ENCODE measurements at regions not wholly inside any gene's neighbourhood (a gene's known extent, or its start where the extent isn't known, plus 50 kb on each side); places are given as distances from the start of the nearest gene placed in this dataset.

GRCh38 chr6:113731541-113731940, 125.6 kb upstream of the MARCKS start:
- no peak for TF ChIP-seq CTCF (conservative IDR thresholded peaks at IDR 0.05; ENCODE audit: low read depth, low read length)
- DNase-seq (ENCODE audit: low read depth), result no peak
- no peak overlapping the region for H3K4me3 ChIP-seq (ENCODE audit: low read length)

- DNase-seq (ENCODE audit: low read depth), result peak; percentile 23
- H3K4me3 ChIP-seq (ENCODE audit: low read length), result no peak overlapping the region
- peak; percentile 28 for TF ChIP-seq CTCF (conservative IDR thresholded peaks at IDR 0.05; ENCODE audit: low read depth, low read length)
Measured at GRCh38 chr6:113732384-113732966, 124.7 kb upstream of the MARCKS start.

GRCh38 chr6:113733381-113733780, 123.8 kb upstream of the MARCKS start:
- no peak for TF ChIP-seq CTCF (conservative IDR thresholded peaks at IDR 0.05; ENCODE audit: low read depth, low read length)

GRCh38 chr6:113734982-113735381, 122.2 kb upstream of the MARCKS start:
- no peak for TF ChIP-seq CTCF (conservative IDR thresholded peaks at IDR 0.05; ENCODE audit: low read depth, low read length)
- peak; percentile 63 for DNase-seq (ENCODE audit: low read depth)
- H3K4me3 ChIP-seq (ENCODE audit: low read length), result no peak overlapping the region

More at GRCh38 chr6:113733381-113733780, 123.8 kb upstream of the MARCKS start:
- no peak for DNase-seq (ENCODE audit: low read depth)
- no peak overlapping the region for H3K4me3 ChIP-seq (ENCODE audit: low read length)

- no peak for DNase-seq (ENCODE audit: low read depth)
- TF ChIP-seq CTCF (conservative IDR thresholded peaks at IDR 0.05; ENCODE audit: low read depth, low read length), result no peak
- H3K4me3 ChIP-seq (ENCODE audit: low read length), result no peak overlapping the region
Measured at GRCh38 chr6:113735491-113735890, 121.7 kb upstream of the MARCKS start.

GRCh38 chr6:113736978-113737377, 120.2 kb upstream of the MARCKS start:
- no peak for TF ChIP-seq CTCF (conservative IDR thresholded peaks at IDR 0.05; ENCODE audit: low read depth, low read length)
- DNase-seq (ENCODE audit: low read depth), result no peak
- H3K4me3 ChIP-seq (ENCODE audit: low read length), result no peak overlapping the region

- no peak for TF ChIP-seq CTCF (conservative IDR thresholded peaks at IDR 0.05; ENCODE audit: low read depth, low read length)
- no peak for DNase-seq (ENCODE audit: low read depth)
- H3K4me3 ChIP-seq (ENCODE audit: low read length), result no peak overlapping the region
Measured at GRCh38 chr6:113739041-113739655, 118.0 kb upstream of the MARCKS start.

Data from retinal pigment epithelial cell (primary cell).